Lower lobe of right lung (tissue), 2 donors: ENCODE measurements at regions not wholly inside any gene's neighbourhood (a gene's known extent, or its start where the extent isn't known, plus 50 kb on each side); places are given as distances from the start of the nearest gene placed in this dataset.
A peak's percentile ranks its signal among the peaks of the same experiment; 100 is the strongest.

Source experiments
- ATAC-seq, 2 donors: fragments of 200-7000 bp; cut with Tn5 transposase; one replicate each; pipeline ENCODE4 v1.9.1; 2020 to 2022; ENCODE audit warnings: mild to moderate bottlenecking in 2 of 2, moderate library complexity in 2 of 2
- DNase-seq: peaks from one replicate; pipeline ENCODE4 v3.0.0-alpha.2; 2020
- H3K27ac ChIP-seq: fragments of 200-600 bp; one replicate; pipeline ENCODE4 v1.8.0; 2022
- H3K27me3 ChIP-seq: fragments of 200-600 bp; one replicate; pipeline ENCODE4 v1.8.0; 2022; ENCODE audit warnings: low read depth
- H3K36me3 ChIP-seq: fragments of 200-600 bp; one replicate; pipeline ENCODE4 v1.8.0; 2022; ENCODE audit warnings: mild to moderate bottlenecking
- H3K4me1 ChIP-seq: fragments of 200-600 bp; one replicate; pipeline ENCODE4 v1.8.0; 2022
- H3K4me3 ChIP-seq: fragments of 200-600 bp; one replicate; pipeline ENCODE4 v1.8.0; 2022; ENCODE audit warnings: mild to moderate bottlenecking
- H3K9me3 ChIP-seq: fragments of 200-600 bp; one replicate; pipeline ENCODE4 v1.8.0; 2022
- CTCF ChIP-seq: fragments of 200-600 bp; IDR thresholded peaks from one replicate; pipeline ENCODE4 v1.8.0; 2022; ENCODE audit warnings: antibody characterized with exemption, mild to moderate bottlenecking
- intact Hi-C: fragments of 100-400 bp; cut with DNase I; formaldehyde crosslinking; loops from one replicate; pipeline ENCODE4 v1.11.0; 2022
- donor health status: DM: no; HTN: yes; CAD: no; lungs with severe emphysema.

- H3K36me3 ChIP-seq = no peaks in the 10 kb centered on the region
- intact Hi-C loops = no loop called here
- H3K4me1 ChIP-seq = no peaks in the 10 kb centered on the region
- DNase-seq = no peak
- no peak overlapping the region for H3K27ac ChIP-seq
- no peak for ATAC-seq
- no peaks in the 10 kb centered on the region for H3K9me3 ChIP-seq
- TF ChIP-seq CTCF = no peak
- no peaks in the 10 kb centered on the region for H3K27me3 ChIP-seq
- H3K4me3 ChIP-seq = no peak overlapping the region
These were observed 54.2 kb upstream of the SPANXN3 start for GRCh38 chrX:143571521-143571920.

- ATAC-seq (peak in 1 of 2 donors; percentile 53), DNase-seq (no peak)
- TF ChIP-seq CTCF = no peak
- intact Hi-C loops = no loop called here
- H3K9me3 ChIP-seq = no peaks in the 10 kb centered on the region
- H3K27ac ChIP-seq = no peak overlapping the region
- no peaks in the 10 kb centered on the region for H3K4me1 ChIP-seq
- no peaks in the 10 kb centered on the region for H3K27me3 ChIP-seq
- no peak overlapping the region for H3K4me3 ChIP-seq
- H3K36me3 ChIP-seq = no peaks in the 10 kb centered on the region
These were observed 53.5 kb upstream of the SPANXN3 start for GRCh38 chrX:143570782-143571181.

GRCh38 chrX:143568467-143568866 lies 51.2 kb upstream of the SPANXN3 start:
- no peaks in the 10 kb centered on the region for H3K27me3 ChIP-seq
- no peaks in the 10 kb centered on the region for H3K36me3 ChIP-seq
- H3K9me3 ChIP-seq = no peaks in the 10 kb centered on the region
- intact Hi-C loops = no loop called here
- no peak overlapping the region for H3K27ac ChIP-seq
- no peak for TF ChIP-seq CTCF
- ATAC-seq (no peak), DNase-seq (no peak)
- no peaks in the 10 kb centered on the region for H3K4me1 ChIP-seq
- H3K4me3 ChIP-seq = no peak overlapping the region
